ENCODE measurements at regions not wholly inside any gene's neighbourhood (a gene's known extent, or its start where the extent isn't known, plus 50 kb on each side); places are given as distances from the start of the nearest gene placed in this dataset.

DNA sequence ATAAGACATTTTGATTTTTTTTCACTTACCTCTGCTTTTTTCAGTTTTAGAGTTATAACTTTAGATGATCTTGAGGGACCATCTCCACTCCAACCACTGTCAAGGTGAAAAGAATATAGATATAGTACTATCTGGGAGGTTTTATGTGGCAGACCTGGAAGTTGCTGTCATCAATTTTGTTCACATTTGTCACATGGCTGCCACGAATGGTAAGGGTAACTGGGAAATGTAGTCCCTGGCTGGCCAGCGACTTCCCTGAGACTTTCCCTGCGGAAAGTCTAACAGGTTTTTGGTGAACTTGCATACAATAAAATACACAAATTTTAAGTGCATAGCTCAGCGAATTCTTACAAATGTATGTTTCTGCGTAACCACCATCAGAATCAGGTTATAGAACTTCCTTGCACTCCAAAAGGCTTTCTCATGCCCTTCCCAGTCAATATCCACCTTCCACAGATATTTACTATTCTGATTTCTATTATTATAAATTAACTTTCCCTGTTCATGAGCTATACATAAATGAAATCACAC lies 121.5 kb downstream of the MAT2B start:
- TF ChIP-seq, protein P1, sequence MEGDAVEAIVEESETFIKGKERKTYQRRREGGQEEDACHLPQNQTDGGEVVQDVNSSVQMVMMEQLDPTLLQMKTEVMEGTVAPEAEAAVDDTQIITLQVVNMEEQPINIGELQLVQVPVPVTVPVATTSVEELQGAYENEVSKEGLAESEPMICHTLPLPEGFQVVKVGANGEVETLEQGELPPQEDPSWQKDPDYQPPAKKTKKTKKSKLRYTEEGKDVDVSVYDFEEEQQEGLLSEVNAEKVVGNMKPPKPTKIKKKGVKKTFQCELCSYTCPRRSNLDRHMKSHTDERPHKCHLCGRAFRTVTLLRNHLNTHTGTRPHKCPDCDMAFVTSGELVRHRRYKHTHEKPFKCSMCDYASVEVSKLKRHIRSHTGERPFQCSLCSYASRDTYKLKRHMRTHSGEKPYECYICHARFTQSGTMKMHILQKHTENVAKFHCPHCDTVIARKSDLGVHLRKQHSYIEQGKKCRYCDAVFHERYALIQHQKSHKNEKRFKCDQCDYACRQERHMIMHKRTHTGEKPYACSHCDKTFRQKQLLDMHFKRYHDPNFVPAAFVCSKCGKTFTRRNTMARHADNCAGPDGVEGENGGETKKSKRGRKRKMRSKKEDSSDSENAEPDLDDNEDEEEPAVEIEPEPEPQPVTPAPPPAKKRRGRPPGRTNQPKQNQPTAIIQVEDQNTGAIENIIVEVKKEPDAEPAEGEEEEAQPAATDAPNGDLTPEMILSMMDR (IDR thresholded peaks at IDR 0.05; ENCODE audit: control extremely low read depth, extremely low read depth, low read depth, missing control alignments) = no peak
- ChIA-PET CTCF (no interaction called here), POLR2A (no interaction called here)
- DNase-seq (ENCODE audit: extremely low spot score) = no peak

DNA sequence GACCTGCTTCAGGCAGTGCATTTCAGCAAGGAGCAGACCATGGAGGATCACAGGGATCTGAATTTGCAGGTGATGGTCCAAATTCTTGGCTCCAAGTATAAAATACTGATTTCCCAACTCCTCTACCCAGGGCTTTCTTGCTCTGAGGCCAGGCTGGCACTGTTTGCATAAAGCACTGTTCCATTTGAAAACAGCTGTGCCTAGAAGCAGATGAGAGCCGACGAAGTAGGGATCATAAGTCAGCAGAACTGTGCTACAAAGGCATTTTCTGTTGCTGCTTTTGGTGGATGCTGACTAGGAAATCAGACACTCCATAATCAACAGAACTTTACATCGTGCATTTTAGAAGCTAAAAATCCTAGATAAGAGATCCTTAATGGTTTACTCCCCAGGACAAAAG lies 126.4 kb downstream of the MAT2B start:
- no peak for DNase-seq (ENCODE audit: extremely low spot score)
- ChIA-PET CTCF (no interaction called here), POLR2A (no interaction called here)
- TF ChIP-seq, protein P1 (IDR thresholded peaks at IDR 0.05; ENCODE audit: control extremely low read depth, extremely low read depth, low read depth, missing control alignments) = no peak

DNA sequence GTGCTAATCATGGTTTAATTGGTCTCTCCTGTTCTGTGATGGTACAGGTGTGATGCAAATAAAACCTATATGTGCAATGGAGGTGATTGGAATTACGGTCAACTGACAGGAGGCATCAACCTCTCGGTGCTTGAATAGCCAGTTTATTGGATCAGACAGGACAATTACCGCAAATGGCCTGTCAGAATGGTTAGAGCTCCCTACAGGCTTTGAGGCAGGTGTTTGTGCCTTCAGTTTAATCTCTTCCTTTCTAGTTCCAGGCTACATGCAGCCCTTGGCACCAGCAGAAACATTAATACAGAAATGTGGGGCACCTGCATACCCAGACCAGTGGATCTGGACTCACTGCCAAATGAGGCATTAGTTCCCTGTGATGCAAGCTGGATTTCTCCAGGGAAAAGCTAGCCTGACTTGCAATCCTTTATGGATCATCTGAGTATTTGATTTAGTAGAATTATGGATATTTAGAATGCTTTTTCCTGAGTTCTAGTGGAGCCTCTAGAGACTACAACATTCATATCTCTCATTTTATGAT lies 128.6 kb downstream of the MAT2B start:
- POLR2A ChIA-PET = no interaction called here
- TF ChIP-seq, protein P1 (IDR thresholded peaks at IDR 0.05; ENCODE audit: control extremely low read depth, extremely low read depth, low read depth, missing control alignments) = no peak
- DNase-seq (ENCODE audit: extremely low spot score) = no peak
- CTCF ChIA-PET = no interaction called here

DNA sequence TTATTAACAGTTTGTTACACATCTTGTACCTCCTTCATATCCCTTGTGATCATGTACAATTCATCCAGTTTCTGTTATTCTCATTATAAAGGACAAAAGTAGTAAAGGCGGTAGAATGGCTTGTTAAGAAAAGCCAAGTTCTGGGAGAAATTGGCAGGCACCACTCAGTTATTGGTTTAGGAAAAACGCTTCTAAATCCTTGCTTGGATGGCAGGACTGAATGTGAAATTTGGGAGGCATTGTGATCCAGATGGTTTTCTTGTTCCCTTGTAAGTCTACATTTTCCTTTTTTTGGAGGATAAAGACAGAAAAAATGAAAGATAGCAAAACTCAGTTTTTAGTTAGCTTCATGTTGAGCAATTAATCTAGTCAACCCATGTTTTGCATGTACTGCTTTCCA lies 130.2 kb downstream of the MAT2B start:
- POLR2A ChIA-PET = no interaction called here
- TF ChIP-seq, protein P1 (IDR thresholded peaks at IDR 0.05; ENCODE audit: control extremely low read depth, extremely low read depth, low read depth, missing control alignments) = no peak
- DNase-seq (ENCODE audit: extremely low spot score) = no peak
- CTCF ChIA-PET = no interaction called here

DNA sequence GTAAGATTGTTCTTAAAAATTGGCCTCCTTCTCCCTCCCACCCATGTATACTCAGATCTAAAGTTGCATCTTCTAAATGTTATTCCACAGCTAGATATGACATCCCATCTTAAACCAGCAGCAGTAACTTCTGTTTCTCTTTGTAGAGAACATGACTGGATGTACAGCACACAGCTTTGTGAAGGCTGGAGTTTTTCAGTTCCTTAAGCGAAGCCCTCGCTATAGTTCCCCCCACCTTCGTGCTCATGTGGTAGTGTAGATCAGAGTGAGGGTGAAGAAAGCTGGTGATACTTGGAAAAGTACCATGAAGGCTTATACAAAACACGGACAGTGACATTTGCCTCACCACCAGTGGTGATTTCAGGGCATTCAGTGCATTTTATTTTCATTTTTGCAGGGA lies 137.5 kb downstream of the MAT2B start:
- POLR2A ChIA-PET = no interaction called here
- CTCF ChIA-PET = interaction anchor here (1.1 to 2.1 kb wide), 2 partner anchors 8 to 79 kb away, joined by 4 to 6 read pairs; no protein-coding TSS in a partner anchor
- no peak for DNase-seq (ENCODE audit: extremely low spot score)
- TF ChIP-seq, protein P1 (IDR thresholded peaks at IDR 0.05; ENCODE audit: control extremely low read depth, extremely low read depth, low read depth, missing control alignments) = no peak

DNA sequence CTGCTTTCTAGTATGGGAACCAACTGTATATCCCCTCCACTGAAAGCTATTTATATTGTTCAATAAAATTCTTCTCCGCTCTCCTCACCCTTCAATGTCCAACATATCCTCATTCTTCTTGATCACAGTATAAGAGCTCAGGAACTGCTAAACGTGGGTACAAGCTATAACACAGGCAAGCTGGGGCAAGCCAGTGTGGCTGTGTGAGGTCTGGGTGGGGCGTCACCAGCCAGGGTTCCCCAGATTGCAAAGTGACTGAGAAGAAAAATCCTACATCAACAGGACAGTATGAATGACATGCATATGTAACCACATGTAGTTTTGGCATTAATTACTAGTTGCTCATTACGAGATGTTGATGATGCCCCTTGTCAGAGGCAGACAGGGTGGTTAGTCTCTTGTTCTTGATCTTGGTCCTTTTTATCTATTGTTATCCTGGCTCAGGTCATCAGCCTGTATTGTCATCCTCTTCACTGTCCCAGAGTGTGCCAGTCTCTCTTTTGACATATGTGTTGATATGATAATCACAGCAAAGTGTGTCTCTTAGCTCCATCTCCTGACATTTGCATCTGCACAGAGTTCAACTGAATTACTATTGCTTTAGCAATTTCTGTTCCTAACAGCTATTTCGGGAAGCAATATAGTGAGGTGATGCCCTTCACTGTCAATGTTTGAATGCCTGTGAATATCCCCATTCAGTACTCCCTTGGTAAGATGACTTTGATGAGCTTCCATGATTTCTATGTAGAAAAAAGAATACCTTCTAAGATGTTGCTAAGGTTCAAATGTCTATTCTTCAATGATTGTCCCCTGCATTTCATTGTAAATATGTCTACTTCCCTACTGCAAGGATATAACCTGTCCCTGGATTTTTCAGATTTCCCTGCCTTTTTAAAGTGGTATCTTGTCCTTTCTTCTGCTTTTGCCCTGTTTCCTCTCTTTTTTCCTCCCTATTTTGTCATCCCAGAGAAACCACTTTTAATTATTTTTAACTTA lies 140.3 kb downstream of the MAT2B start:
- POLR2A ChIA-PET = no interaction called here
- TF ChIP-seq, protein P1 (IDR thresholded peaks at IDR 0.05; ENCODE audit: control extremely low read depth, extremely low read depth, low read depth, missing control alignments) = no peak
- DNase-seq (ENCODE audit: extremely low spot score) = no peak
- CTCF ChIA-PET = interaction anchor here (0.8 to 1.2 kb wide), 2 partner anchors 9 to 11 kb away, joined by 3 read pairs; no protein-coding TSS in a partner anchor

All from GM10248 (cell line).